Neuronal stem cell (in vitro differentiated cells): ENCODE measurements at regions not wholly inside any gene's neighbourhood (a gene's known extent, or its start where the extent isn't known, plus 50 kb on each side); places are given as distances from the start of the nearest gene placed in this dataset.
"Not testable (repeated sequence)": the region's sequence is repeated elsewhere in the genome, so short reads cannot be mapped to it uniquely, and the experiment has no call there.

ENCODE experiments used
- DNase-seq: peaks from one replicate; pipeline ENCODE4 v3.0.0-alpha.2; 2013; ENCODE audit warnings: low spot score
- H2AFZ ChIP-seq: one replicate; pipeline ENCODE4 v1.6.1; 2013; ENCODE audit warnings: mild to moderate bottlenecking, low read length, inconsistent platforms
- H2AK5ac ChIP-seq: 2 replicates; pipeline ENCODE4 v1.6.1; 2013; ENCODE audit warnings: low read depth, mild to moderate bottlenecking, inconsistent platforms, low read length, moderate library complexity, mixed read lengths
- H2BK120ac ChIP-seq: 2 replicates; pipeline ENCODE4 v1.6.1; 2013; ENCODE audit warnings: low read depth, mild to moderate bottlenecking, inconsistent platforms, low read length, moderate library complexity, mixed read lengths
- H2BK12ac ChIP-seq: one replicate; pipeline ENCODE4 v1.6.1; 2013; ENCODE audit warnings: low read length, inconsistent platforms
- H2BK15ac ChIP-seq: 2 replicates; pipeline ENCODE4 v1.6.1; 2013; ENCODE audit warnings: mild to moderate bottlenecking, low read length, inconsistent platforms, mixed read lengths
- H2BK5ac ChIP-seq: one replicate; pipeline ENCODE4 v1.6.1; 2013; ENCODE audit warnings: inconsistent platforms, mild to moderate bottlenecking, low read length, moderate library complexity
- H3K14ac ChIP-seq: one replicate; pipeline ENCODE4 v1.6.1; 2013; ENCODE audit warnings: low read length, inconsistent platforms
- H3K18ac ChIP-seq: 2 replicates; pipeline ENCODE4 v1.6.1; 2013; ENCODE audit warnings: low read length, inconsistent platforms
- H3K23ac ChIP-seq: 2 replicates; pipeline ENCODE4 v1.6.1; 2013; ENCODE audit warnings: low read depth, mild to moderate bottlenecking, mixed read lengths, low read length, inconsistent platforms; ENCODE audit not compliant: poor library complexity
- H3K27ac ChIP-seq: replicated peaks from 3 replicates; pipeline ENCODE4 v1.5.1; 2013; ENCODE audit warnings: low read length, inconsistent platforms
- H3K27me3 ChIP-seq, 3 experiments: 2 replicates each; pipeline ENCODE4 v1.6.1; 2013; ENCODE audit warnings: low read length in 3 of 3, mild to moderate bottlenecking in 2 of 3, inconsistent platforms in 1 of 3, low read depth in 1 of 3, mixed read lengths in 1 of 3, moderate library complexity in 1 of 3; ENCODE audit not compliant: control insufficient read depth in 3 of 3, insufficient read depth in 3 of 3
- H3K36me3 ChIP-seq, 2 donors: replicated peaks in 1 of 2; 2 replicates each; pipeline ENCODE4 v1.6.1; 2013; ENCODE audit warnings: low read length in 2 of 2; ENCODE audit not compliant: control insufficient read depth in 2 of 2, insufficient read depth in 2 of 2
- H3K4ac ChIP-seq: 2 replicates; pipeline ENCODE4 v1.6.1; 2013; ENCODE audit warnings: inconsistent platforms, mild to moderate bottlenecking, low read length, moderate library complexity
- H3K4me1 ChIP-seq, 2 donors: 1 replicate in 1 of 2; 2 replicates in 1 of 2; pipeline ENCODE4 v1.6.1; 2013; ENCODE audit warnings: low read length in 2 of 2, low read depth in 1 of 2; ENCODE audit not compliant: control insufficient read depth in 2 of 2, insufficient read depth in 1 of 2
- H3K4me2 ChIP-seq: one replicate; pipeline ENCODE4 v1.6.1; 2013; ENCODE audit warnings: mild to moderate bottlenecking, low read length, inconsistent platforms; ENCODE audit not compliant: insufficient read depth, poor library complexity, severe bottlenecking
- H3K4me3 ChIP-seq, 2 donors: 2 replicates each; pipeline ENCODE4 v1.5.1; 2013; ENCODE audit warnings: low read length in 2 of 2, mild to moderate bottlenecking in 2 of 2, inconsistent platforms in 1 of 2, moderate library complexity in 1 of 2
- H3K79me1 ChIP-seq: one replicate; pipeline ENCODE4 v1.6.1; 2013; ENCODE audit warnings: low read depth, mild to moderate bottlenecking, inconsistent platforms, low read length, moderate library complexity
- H3K9ac ChIP-seq: one replicate; pipeline ENCODE4 v1.6.1; 2013; ENCODE audit warnings: mild to moderate bottlenecking, low read depth, low read length, inconsistent platforms; ENCODE audit not compliant: poor library complexity
- H3K9me3 ChIP-seq, 2 donors: replicated peaks in 1 of 2; 2 replicates each; pipeline versions ENCODE3 to v1.6.1; 2013; ENCODE audit warnings: low read length in 2 of 2, mild to moderate bottlenecking in 2 of 2, inconsistent platforms in 1 of 2, low read depth in 1 of 2, mixed read lengths in 1 of 2, moderate library complexity in 1 of 2; ENCODE audit not compliant: control insufficient read depth in 2 of 2, insufficient read depth in 1 of 2
- H4K8ac ChIP-seq: one replicate; pipeline ENCODE4 v1.6.1; 2013; ENCODE audit warnings: low read depth, mild to moderate bottlenecking, inconsistent platforms, low read length, moderate library complexity
- H4K91ac ChIP-seq: one replicate; pipeline ENCODE4 v1.6.1; 2013; ENCODE audit warnings: low read length, low read depth, mild to moderate bottlenecking, inconsistent platforms; ENCODE audit not compliant: poor library complexity
- WGBS, 2 donors: extraction: QIAGEN DNeasy Blood & Tissue Kit; methylation state at CpG; one replicate each; pipeline ENCODE4 v1.1.7; 2013; ENCODE audit warnings: missing lambda C conversion rate in 2 of 2, mixed read lengths in 1 of 2; ENCODE audit not compliant: insufficient read length in 2 of 2, insufficient replicate concordance in 1 of 2; ENCODE audit errors: extremely low coverage in 2 of 2; 5-methylcytosine and 5-hydroxymethylcytosine counted together

DNA sequence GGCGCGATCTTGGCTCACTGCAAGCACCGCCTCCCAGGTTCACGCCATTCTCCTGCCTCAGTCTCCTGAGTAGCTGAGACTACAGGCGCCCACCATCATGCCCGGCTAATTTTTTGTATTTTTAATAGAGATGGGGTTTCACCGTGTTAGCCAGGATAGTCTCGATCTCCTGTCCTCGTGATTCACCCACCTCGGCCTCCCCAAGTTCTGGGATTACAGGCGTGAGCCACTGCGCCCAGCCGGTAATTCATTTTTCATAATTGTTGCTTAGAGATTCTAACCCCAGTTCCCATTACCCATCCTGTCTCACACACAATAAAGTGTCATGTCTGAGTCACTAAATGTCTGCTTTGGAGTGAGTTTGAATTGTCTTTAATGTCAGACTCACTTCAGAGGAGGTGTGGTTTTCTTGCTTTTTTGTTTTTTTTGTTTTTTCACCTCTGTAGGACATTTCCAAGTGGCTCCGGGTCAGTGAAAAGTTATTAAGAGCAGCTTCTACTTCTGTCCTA is 281.2 kb upstream of the FAM240B start:
- not testable (repeated sequence) for H2AK5ac ChIP-seq, H3K4me1 ChIP-seq, H3K36me3 ChIP-seq, H3K18ac ChIP-seq, DNase-seq, H3K14ac ChIP-seq, H3K23ac ChIP-seq, H3K4ac ChIP-seq, H4K91ac ChIP-seq, H2BK12ac ChIP-seq, H2BK15ac ChIP-seq, H3K27me3 ChIP-seq, H2BK120ac ChIP-seq, H2AFZ ChIP-seq, H3K9me3 ChIP-seq, H2BK5ac ChIP-seq, H3K79me1 ChIP-seq, H4K8ac ChIP-seq, H3K4me3 ChIP-seq, H3K4me2 ChIP-seq, H3K27ac ChIP-seq, H3K9ac ChIP-seq
- WGBS, 2 donors: no CpG with 5 or more reads among the region's 14 CpGs

DNA sequence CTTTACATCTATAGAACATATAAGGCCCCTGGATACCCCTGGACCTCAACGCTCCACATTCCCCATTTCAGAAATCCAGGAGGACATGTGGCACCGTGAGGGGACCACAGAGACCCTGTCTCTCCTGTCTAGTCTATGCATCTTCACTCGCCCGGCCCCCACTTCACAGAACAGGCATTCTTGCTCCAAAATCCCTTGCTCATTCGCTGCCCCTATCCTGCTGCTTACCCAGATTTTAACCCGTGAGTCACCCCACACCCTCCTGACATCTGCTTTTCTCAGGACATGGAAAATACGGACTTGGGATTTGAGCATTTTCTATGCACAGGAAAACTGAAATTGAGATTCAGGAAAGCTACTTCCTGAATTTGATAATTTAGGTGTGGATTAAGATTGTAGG is 279.3 kb upstream of the FAM240B start:
- not testable (repeated sequence) for H3K18ac ChIP-seq, H2AK5ac ChIP-seq, H3K4me1 ChIP-seq, H3K79me1 ChIP-seq, H3K27ac ChIP-seq, H3K9ac ChIP-seq, H3K4me3 ChIP-seq, H3K14ac ChIP-seq, H2BK12ac ChIP-seq, H2BK120ac ChIP-seq, H3K27me3 ChIP-seq, DNase-seq, H2BK5ac ChIP-seq, H3K9me3 ChIP-seq, H4K8ac ChIP-seq, H2AFZ ChIP-seq, H3K4ac ChIP-seq, H3K36me3 ChIP-seq, H2BK15ac ChIP-seq, H3K4me2 ChIP-seq, H4K91ac ChIP-seq, H3K23ac ChIP-seq
- WGBS, 2 donors: no CpG with 5 or more reads among the region's 7 CpGs

DNA sequence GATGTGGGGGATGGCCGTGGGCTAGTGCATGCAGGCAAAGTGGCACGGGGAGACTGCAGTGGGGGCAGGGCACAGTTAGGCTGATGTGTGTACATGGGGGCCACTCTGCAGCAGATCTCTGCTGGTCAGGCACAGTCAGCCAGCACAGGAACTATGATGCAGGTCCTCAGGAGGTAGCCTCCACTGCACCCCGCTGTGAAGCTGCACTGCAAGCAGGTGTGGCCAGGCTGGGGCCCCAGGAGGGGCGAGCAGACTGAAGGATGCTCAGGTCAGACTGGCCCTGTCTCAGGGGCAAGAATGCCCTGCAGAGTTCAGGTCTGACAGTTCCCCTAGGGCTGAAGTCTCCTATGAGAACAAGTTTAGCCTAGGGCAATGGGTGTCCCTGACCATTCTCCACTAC is 273.8 kb upstream of the FAM240B start:
- H2AFZ ChIP-seq, H3K79me1 ChIP-seq, H3K14ac ChIP-seq, H3K4me2 ChIP-seq, DNase-seq, H3K36me3 ChIP-seq, H2BK12ac ChIP-seq, H3K23ac ChIP-seq, H3K9ac ChIP-seq, H2BK120ac ChIP-seq, H2AK5ac ChIP-seq, H2BK5ac ChIP-seq, H3K4me1 ChIP-seq, H3K18ac ChIP-seq, H3K9me3 ChIP-seq, H3K4me3 ChIP-seq, H2BK15ac ChIP-seq, H4K91ac ChIP-seq, H3K27ac ChIP-seq, H3K4ac ChIP-seq, H3K27me3 ChIP-seq, H4K8ac ChIP-seq: not testable (repeated sequence)
- no CpG with 5 or more reads among the region's 4 CpGs for WGBS, 2 donors

DNA sequence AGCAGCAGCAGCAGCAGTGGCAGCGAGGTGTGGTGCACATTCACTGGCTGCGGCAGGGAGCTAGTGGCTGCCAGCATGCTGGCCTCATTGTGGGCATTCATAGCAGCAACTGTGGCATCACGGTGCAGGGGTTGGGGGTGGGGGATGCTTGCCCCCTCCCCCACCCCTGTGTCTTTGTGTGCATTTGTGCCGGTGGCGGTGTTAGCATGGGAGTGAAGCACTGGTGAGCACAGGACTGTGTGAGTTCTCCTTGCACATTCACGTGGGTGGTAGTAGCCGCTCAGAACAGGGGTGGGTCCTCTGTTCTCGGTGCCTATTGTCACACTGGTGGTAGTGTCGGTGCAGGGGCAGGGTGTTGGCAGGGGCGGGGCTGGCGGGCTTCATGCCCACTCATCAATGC is 273.2 kb upstream of the FAM240B start:
- not testable (repeated sequence) for H2BK15ac ChIP-seq, H3K4ac ChIP-seq, H3K4me2 ChIP-seq, H2AFZ ChIP-seq, H4K8ac ChIP-seq, H3K79me1 ChIP-seq, H3K27me3 ChIP-seq, H2AK5ac ChIP-seq, H3K27ac ChIP-seq, H2BK12ac ChIP-seq, H2BK5ac ChIP-seq, H4K91ac ChIP-seq, H2BK120ac ChIP-seq, H3K9me3 ChIP-seq, DNase-seq, H3K9ac ChIP-seq, H3K36me3 ChIP-seq, H3K4me1 ChIP-seq, H3K4me3 ChIP-seq, H3K23ac ChIP-seq
- peak overlapping the region; percentile 57 for H3K18ac ChIP-seq
- no CpG with 5 or more reads among the region's 11 CpGs for WGBS, 2 donors
- peak overlapping the region; percentile 82 for H3K14ac ChIP-seq
